D721Med (cell line): ENCODE measurements at regions not wholly inside any gene's neighbourhood (a gene's known extent, or its start where the extent isn't known, plus 50 kb on each side); places are given as distances from the start of the nearest gene placed in this dataset.

Source experiments
- DNase-seq: peaks from one replicate; pipeline ENCODE4 v3.0.0; 2011; ENCODE audit warnings: low spot score; ENCODE audit not compliant: insufficient read length
- FAIRE-seq: peaks from 2 replicates; lab custom pipeline; 2011; peaks lifted over from hg19 to GRCh38; lab: Jason Lieb, UNC
- TF ChIP-seq, protein P1 (sequence below): IDR thresholded peaks from 2 replicates; pipeline ENCODE4 v1.5.1; 2012; ENCODE audit warnings: mild to moderate bottlenecking, control low read depth; ENCODE audit not compliant: insufficient read depth; ENCODE audit errors: missing control alignments

GRCh38 chr2:223196331-223196730, 144.3 kb downstream of the KCNE4 start:
- TF ChIP-seq, protein P1, sequence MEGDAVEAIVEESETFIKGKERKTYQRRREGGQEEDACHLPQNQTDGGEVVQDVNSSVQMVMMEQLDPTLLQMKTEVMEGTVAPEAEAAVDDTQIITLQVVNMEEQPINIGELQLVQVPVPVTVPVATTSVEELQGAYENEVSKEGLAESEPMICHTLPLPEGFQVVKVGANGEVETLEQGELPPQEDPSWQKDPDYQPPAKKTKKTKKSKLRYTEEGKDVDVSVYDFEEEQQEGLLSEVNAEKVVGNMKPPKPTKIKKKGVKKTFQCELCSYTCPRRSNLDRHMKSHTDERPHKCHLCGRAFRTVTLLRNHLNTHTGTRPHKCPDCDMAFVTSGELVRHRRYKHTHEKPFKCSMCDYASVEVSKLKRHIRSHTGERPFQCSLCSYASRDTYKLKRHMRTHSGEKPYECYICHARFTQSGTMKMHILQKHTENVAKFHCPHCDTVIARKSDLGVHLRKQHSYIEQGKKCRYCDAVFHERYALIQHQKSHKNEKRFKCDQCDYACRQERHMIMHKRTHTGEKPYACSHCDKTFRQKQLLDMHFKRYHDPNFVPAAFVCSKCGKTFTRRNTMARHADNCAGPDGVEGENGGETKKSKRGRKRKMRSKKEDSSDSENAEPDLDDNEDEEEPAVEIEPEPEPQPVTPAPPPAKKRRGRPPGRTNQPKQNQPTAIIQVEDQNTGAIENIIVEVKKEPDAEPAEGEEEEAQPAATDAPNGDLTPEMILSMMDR: no peak
- FAIRE-seq (no peak), DNase-seq (no peak)

GRCh38 chr2:223197046-223197445, 145.1 kb downstream of the KCNE4 start:
- DNase-seq (no peak), FAIRE-seq (no peak)
- TF ChIP-seq, protein P1: no peak

- TF ChIP-seq, protein P1: no peak
- DNase-seq (no peak), FAIRE-seq (no peak)
Measured at GRCh38 chr2:223199531-223200515, 147.8 kb downstream of the KCNE4 start.

GRCh38 chr2:223203971-223204929, 152.3 kb downstream of the KCNE4 start:
- FAIRE-seq (no peak), DNase-seq (no peak)
- TF ChIP-seq, protein P1: no peak

- FAIRE-seq (peak; percentile 6), DNase-seq (no peak)
- TF ChIP-seq, protein P1: no peak
Measured at GRCh38 chr2:223210489-223210888, 158.5 kb downstream of the KCNE4 start.

- no peak for DNase-seq
- no peak for FAIRE-seq
- TF ChIP-seq, protein P1: no peak
Measured at GRCh38 chr2:223214394-223215253, 162.6 kb downstream of the KCNE4 start.
